ENCODE measurements at regions not wholly inside any gene's neighbourhood (a gene's known extent, or its start where the extent isn't known, plus 50 kb on each side); places are given as distances from the start of the nearest gene placed in this dataset.
"Not testable (repeated sequence)": the region's sequence is repeated elsewhere in the genome, so short reads cannot be mapped to it uniquely, and the experiment has no call there.

DNA sequence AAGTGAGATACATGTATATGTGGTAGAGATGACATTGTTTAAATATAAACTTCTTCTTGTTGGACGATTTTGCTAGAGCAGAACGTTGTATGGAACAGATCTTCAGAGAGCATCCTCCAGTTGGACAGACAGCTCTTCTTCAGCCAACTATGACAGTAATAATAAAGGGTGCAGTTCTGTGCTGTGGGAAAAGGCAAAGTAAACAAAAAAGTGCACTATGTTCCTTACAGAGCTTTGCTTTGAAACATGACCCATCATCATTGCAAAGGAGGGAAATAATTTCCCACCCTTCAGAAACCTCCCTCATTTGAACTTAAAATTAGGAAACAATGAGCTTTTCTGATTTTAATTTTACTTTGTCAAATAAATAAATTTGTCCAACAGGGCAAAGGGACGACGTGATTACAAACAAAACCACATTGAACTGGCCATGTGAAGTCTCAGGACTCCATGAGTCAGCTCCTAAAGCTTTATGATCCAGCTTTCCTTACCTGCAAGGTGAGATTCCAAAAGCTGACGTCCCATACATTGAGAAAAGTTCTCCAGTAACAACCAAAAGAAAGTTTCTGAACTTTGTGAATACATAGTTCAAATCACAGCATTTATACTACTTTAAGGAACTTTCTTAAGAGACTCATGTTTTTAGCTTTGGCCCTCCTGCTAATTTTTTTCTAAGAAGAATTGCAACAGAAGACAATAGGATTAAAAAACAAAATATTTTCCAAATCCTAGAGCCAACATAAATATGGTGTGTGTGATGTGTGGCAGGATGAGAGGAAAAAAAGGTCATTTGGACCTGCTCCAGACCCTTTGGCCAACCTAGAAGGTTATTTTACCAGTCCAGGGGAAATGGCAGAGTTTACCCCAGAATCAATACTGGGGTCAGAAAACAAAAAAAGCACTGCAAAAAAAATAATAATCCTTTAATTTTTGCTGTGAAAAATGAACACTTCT is 565.4 kb upstream of the NRP1 start:
- DNase-seq (ENCODE audit: low read depth), result no peak

DNA sequence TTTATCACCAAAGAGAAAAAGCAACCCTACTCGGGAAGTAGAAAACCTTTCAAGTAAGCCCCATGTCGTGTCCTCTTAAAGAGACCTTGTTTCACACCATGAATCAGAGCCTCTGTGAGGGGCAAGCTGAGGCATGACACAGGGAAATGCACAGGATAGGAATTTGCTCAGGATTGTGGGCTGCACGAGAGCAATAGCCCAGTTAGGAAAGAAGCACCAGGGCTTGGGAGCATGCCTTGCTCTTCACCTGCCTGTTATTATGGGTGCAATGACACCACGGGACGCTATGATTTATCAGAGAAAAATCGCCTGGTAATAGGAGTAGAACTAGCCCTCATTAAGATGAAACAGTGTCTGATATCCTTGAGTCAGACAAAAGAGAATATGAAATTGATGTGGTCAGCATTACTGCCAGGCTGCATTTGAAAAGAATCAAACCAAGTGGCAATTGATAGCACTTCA is 562.9 kb upstream of the NRP1 start:
- DNase-seq (ENCODE audit: low read depth), result no peak

DNA sequence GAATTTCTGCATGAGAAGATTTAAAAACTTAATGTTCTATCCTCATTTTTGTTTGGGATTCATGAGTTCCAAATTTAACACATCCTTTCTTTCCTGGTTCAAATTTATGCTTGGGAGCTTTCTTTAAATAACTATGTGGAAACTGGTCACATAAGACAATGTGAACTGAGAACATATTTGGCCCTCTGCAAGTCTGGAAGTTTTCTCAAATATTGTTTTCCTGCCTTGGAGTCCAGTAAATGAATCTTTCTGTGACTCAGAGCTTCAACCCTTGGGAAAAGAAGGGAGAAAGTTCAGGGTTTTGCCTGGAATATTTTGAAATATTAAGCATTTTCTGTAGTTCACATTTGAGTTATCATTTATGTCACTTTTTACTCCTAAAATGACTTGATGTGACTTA is 559.0 kb upstream of the NRP1 start:
- peak; percentile 84 for DNase-seq (ENCODE audit: low read depth)

DNA sequence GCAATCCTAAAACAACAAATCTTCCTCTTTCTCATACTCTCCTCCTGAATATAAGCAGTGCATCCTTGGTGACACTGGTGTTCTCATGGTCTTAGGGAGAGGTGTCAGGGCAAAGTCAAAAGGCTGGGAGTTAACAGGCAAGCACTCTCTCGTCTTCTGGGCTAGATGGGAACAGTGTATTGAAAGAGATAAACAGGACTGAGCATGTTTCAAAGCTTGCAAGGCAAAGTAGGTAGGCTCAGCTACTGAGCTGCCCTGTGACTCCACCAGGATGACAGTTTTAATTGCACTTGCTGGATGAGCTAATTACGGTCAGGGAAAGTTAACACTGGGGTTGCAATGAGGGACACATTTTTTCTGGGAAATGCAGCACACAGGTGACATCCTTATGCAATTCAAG is 554.9 kb upstream of the NRP1 start:
- DNase-seq (ENCODE audit: low read depth), result no peak

DNA sequence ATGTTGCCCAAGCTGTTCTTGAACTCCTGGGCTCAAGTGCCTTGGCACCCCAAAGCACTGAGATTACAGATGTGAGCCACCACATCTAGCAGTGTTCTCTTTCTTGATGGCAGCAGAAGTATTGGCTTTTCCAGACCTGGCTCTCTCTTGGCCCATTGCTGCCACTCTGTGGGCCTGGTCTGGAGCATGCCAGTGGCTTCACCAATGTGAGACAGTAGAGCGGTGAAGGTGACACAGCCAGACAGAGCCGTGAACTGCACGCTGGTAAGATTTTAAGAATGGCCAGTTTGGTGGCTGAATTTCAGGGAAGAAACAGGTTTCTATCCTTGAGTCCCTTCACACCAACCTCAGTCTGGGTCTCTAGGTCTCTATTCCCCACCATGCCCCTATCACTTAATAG is 552.7 kb upstream of the NRP1 start:
- DNase-seq (ENCODE audit: low read depth), result no peak

DNA sequence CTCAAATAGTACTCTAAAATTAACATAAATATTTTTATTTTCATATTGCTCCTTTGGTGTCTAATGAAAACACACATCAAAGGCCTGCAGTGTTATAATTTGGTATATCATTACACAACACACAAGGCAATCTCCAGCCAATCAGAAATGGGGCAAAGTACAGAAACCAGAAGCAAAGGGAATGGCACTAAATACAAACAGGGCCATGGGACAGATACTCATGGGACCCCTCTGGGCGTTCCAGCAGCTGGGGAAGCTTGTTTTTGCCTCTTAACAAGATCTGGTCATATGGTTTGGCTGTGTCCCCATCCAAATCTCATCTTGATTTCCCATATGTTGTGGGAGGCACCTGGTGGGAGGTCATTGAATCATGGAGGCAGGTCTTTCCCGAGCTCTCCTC is 551.8 kb upstream of the NRP1 start:
- no peak for DNase-seq (ENCODE audit: low read depth)

DNA sequence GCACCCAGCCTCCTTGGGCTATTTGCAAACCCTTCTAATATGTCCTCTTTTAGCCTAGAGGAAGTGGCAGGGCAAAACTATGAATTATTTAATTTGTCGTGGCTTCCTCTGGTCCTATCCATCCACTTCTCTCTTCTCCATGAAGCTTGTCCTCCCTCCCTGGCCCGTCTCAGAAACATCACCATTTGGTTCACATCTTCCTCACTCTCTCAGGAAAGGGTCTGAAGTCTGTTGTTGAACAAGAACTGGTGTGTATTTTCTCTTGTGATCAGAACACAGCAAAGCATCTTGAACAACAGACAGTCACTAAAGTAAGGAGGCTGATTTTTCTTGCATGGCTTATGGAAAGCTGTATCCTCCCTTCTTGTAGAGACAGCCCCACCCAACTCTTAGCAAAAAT is 550.1 kb upstream of the NRP1 start:
- no peak for DNase-seq (ENCODE audit: low read depth)

DNA sequence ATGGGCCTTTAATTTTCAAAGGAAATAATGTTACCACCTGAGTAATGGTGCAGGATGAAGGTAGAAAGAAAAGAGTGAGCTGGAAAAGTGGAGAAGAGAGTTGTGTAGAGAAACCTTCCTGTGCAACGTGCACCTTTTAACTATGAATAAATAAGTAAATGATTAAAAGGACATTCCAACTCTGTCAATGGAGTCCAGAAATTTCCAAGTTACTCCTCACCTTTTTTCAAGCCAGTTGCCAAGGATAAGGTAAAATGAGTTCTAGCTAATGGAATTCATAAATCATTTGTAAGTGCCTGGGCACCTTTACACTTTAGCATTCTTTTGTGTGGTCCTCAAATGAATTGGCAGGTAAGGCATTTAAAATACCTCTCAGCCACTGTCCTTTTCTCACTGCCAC is 549.4 kb upstream of the NRP1 start:
- no peak for DNase-seq (ENCODE audit: low read depth)

DNA sequence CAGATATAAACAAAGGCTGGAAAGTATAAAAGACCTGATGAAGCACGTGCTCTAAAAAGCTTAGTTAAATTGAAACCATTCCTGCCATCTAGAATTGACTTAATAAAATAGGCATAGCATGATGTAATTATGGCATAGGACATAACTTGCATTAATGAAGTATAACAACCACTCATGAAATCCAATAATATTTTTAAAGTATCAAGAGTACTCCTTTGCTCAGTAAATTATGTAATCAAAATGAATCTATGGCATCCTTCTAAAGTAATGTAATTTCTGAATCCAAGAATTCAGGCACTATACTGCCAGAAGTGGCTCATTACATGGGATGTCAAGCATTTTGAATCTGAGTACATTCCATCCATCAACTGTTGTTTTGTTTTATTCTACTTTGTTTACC is 548.5 kb upstream of the NRP1 start:
- no peak for DNase-seq (ENCODE audit: low read depth)

DNA sequence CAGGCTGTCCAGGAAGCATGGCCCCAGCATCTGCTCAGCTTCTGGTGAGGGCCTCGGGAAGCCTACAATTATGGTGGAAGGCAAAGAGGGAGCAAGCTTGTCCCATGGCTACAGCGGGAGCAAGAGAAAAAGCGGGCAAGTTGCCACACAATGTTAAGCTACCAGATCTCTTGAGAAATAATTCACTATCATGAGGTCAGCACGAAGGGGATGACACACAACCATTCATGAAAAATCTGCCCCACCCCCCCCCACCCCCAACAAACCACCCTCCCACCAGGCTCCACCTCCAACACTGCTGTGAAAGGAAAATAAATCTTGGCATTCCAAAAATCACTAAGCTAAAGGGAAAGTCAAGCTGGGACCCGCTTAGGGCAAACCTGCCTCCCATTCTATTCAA is 545.8 kb upstream of the NRP1 start:
- DNase-seq (ENCODE audit: low read depth), result no peak

DNA sequence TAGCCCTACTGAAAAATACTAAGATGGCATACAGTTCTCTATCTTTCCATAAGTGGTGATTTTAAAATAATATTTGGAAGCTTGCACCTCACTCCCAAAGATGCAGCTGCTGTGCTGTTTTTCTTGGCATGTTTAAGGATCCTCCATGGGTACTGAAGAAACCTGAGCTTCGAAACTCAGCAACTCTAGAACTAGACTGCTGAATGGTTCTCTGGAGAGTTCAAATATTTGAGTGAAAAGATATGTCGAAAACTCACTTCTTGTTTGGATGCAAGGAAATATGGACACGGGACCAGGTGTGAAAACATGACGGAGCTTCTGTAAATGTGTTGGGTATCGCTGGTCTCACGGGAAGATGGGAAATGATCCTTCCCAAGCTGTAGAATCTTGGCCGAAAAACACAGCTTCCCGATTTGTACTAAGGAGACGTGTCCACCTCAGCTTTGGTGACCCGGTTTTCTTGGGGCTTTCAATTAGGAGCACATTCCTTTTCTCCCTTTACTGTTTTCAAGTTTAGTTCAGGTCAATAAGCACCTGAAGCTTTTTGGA is 543.8 kb upstream of the NRP1 start:
- DNase-seq (ENCODE audit: low read depth), result no peak

DNA sequence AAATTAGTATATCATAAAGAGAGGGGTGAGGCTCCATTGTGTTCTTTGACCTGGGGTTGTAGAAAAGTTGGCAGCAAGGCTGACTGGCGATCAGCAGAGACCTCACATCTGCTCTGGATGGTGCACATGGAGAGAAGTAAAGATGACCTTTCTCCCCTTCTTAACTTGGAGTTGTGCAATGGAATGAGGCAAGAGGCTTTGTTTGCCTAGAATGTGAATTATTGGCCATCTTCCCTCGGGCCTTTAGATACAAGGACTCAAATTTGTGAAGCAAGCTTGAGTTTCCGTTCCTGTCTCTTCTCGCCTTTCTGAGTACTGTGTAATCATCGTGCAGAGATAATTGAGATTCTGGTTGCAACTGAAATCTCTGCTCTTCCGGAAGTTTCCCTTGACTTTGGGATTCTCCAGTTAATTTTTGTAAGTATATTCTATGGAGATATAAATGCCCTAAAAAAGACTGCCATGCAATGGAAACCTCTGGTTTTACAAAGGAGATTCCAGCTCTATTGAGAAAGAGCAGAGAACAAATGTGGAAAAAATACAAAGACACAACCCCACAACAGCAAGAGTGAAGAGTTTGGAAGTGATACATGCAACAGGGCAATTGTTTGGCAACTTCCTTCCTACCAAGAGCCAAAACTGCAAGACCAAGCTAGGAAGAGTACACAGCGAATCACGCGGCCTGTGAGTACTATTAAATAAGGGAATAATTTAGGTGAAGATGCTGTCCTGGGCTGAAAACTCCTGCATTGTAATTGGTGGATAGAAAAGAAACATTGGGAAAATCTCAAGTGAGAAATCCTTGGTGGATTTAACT is 542.3 kb upstream of the NRP1 start:
- DNase-seq (ENCODE audit: low read depth), result no peak

DNA sequence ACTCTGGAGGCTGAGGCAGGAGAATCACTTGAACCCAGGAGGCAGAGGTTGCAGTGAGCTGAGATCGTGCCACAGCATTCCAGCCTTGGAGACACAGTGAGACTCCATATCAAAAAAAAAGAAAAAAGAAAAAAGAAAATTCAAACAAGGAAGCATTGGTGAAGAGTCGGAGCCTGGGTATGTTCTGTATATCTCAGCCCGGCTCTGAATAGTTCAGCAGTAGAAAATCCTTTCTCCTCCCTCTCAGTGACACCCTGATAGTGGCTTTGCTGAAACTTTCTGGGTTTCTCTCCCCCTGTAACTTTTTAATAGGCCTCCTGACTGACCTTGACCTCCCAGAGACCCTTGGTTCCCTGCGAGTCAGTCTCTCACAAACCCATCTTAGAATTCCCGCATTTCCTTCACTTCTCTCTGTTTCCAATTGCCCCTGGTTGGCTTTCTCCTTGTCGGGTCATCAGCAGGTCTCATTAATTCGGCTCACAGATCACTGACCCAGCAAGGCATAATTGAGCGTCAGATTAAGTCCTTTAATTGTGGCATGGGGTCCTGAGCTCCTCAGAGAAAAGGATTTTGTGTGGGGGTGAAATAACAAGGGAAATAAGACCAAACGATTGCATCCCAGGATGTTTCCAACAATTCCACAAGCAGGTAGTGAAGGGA is 541.6 kb upstream of the NRP1 start:
- DNase-seq (ENCODE audit: low read depth), result no peak

DNA sequence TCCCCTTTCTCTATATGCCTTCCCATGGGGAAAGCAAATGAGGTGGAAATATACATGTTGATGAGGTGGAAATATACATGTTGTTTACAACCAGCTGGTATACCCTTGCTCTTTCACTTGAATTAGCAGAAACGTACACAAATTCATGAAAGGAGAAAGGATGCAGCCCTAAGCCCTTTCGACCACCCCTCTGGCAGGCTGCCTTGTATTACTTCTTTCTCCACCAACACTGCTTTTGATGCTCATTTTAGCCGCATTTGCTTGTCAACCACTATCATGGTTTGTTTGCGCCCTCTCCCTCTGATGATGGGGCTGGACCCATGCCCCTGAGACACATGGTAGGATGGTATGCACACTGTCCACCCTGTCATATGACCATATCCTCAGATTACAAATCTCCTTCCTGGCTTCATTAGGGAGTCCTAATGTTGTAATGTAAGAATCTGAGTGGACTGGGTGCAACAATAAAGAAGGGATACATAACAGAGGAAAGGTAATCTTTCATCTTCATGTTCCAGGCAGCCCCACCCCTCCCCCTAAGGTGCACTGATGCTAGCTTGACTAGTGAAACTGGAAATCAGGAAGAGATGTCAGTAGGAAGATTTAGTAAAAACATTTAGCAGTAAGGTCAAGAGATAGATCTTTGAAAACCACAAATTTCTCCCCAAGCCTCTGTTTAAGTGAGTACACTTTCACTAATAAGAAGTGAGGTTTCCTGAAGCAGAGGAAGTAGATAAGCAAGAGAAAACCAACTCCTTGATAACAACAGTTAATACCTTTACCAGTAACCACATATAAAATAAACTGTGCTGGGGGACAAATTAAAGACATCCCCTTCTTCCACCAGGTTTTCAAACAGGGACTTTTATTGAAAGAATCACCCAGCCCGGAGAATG is 536.8 kb upstream of the NRP1 start:
- no peak for DNase-seq (ENCODE audit: low read depth)

DNA sequence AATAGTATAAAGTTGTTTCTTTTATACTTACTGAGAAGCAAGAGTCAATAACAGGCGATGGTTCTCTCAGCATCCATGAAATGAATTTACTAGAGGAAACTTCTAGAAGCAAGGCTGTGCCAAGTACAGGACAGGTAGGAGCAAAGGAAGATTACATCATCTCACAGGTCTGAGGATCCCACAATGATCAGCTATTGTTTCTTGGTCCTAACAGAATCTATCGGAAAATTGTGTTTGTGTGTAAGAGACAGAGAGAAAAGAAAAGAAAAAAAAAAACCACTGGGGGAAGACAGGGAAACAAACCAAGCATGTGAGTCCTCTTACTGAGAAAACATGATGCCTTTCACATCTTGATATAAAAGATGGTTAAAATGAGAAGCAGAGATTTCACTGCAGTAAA is 535.0 kb upstream of the NRP1 start:
- no peak for DNase-seq (ENCODE audit: low read depth)

DNA sequence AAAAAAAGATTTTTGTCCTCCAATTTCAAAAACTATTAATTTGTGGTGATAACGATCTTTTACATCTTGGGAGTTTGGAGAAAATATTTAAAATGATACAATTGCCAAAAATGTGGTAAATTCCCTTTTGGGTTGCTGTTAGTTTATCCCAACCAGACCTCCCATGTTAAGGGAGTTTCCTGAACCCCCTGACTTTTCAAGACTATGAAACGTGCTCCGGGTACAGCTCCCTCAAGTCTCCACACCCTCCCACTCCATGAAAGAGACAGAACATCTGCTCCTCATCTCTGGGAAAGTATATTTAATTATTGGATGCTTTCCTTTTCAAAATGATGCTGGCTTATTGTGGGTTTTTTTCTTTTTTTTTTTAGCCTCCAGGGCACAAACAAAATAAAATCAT is 534.6 kb upstream of the NRP1 start:
- DNase-seq (ENCODE audit: low read depth), result no peak

DNA sequence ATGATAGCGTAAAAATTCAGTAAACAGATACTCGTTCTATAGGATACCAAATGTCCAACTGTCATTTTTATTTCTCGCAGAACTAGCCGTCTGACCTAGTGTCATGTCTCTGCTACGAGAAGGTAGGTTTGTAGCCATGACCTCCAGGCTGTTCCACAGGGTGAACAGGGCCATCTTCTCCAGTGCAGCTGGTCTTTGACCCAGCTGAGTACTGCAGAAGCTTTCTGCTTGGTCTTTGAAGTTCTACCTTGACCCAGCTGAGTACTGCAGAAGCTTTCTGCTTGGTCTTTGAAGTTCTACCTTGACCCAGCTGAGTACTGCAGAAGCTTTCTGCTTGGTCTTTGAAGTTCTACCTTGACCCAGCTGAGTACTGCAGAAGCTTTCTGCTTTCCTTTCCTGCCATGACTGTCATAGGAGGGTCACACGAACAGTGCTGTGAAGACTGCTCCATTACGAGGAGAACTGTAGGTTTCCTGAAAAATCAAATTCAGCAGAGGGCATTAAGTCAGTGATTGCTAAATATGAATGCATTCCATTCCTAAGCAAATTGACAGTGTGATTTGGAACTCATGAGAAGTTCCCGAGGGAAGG is 532.8 kb upstream of the NRP1 start:
- not testable (repeated sequence) for DNase-seq (ENCODE audit: low read depth)

DNA sequence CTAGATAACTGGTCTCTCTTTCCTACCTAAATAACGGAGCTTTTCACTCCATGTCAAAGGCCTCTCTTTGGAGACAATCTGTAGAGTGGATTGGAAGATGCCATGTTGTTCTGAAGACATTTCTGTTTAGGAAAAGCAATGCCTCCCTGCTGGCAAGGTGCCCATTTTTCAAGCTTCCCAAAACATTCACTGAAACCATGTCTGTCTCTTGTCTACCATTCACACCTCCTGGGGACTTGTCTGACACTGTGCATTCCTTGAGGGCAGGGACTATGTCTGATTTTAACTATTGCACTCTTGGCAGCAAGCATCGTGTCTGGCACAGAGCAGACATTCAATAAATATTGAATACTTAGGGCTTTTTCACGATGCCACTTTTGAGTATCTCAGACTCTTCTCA is 528.9 kb upstream of the NRP1 start:
- DNase-seq (ENCODE audit: low read depth), result no peak

DNA sequence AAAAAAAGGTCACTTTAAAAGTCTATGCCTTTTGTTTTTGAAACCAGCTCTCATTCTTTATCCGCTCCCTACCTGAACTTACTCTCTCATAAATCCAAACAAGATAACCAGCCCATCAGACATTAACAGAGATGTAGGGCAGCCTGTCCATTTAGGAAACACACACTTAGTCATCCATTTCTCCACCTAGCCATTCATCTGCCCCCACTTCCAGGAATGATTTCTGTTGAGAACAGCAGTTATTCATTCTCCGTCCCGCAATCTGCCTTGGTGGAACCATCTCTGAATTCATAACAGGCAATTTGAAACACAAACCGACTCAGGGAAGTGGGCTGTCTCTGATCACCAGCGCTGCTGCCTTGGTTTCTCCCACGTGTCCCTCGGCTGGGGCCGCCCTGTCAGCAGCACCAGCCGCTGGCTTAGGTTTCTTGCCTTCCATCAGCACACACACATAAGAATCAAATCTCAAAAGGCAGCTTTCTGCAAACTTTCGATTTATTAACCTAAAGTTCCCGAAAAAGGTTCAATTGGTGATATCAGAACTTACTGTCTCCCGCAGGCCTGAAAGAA is 528.2 kb upstream of the NRP1 start:
- DNase-seq (ENCODE audit: low read depth), result no peak

DNA sequence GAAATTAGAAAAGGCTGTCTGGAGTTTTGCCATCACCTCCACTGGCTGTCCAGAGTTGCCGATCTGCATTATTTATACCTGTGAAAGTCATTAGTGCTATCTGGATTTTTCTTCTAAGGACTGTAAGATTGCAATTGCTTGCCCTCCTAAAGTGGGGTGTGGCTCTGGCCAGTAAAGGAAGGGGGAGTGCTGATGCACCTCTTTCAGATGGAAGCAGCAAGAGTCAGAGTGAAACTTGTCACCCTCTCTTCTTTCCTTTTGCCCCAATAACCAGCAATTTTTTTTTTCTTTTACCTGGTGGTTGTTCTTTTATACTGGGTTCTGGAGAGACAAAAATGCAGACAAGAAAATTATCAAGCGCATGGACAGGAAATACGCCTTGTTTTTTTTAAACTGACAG is 527.4 kb upstream of the NRP1 start:
- DNase-seq (ENCODE audit: low read depth), result no peak

Measured in stromal cell of bone marrow (primary cell).